WERI-Rb-1 (cell line): ENCODE measurements at regions not wholly inside any gene's neighbourhood (a gene's known extent, or its start where the extent isn't known, plus 50 kb on each side); places are given as distances from the start of the nearest gene placed in this dataset.

Experiments used
- DNase-seq: peaks from one replicate; pipeline ENCODE4 v3.0.0-alpha.2; 2020
- H3K27ac ChIP-seq: fragments of 250-450 bp; sonication (Bioruptor Pico); 2 replicates; pipeline ENCODE4 v1.5.1; 2020; ENCODE audit warnings: mild to moderate bottlenecking, moderate library complexity
- H3K27me3 ChIP-seq: fragments of 250-450 bp; sonication (Bioruptor Pico); 2 replicates; pipeline ENCODE4 v1.5.1; 2021; ENCODE audit warnings: mild to moderate bottlenecking, low read depth, moderate library complexity; ENCODE audit not compliant: insufficient read depth, severe bottlenecking
- H3K36me3 ChIP-seq: fragments of 250-450 bp; sonication (Bioruptor Pico); 2 replicates; pipeline ENCODE4 v1.5.1; 2020; ENCODE audit warnings: mild to moderate bottlenecking, moderate library complexity
- H3K4me3 ChIP-seq: 2 replicates; pipeline ENCODE4 v1.5.1; 2011; ENCODE audit warnings: low read depth, mild to moderate bottlenecking, control low read depth, low read length
- H3K9me3 ChIP-seq: fragments of 250-450 bp; sonication (Bioruptor Pico); 2 replicates; pipeline ENCODE4 v1.5.1; 2021; ENCODE audit warnings: mild to moderate bottlenecking, moderate library complexity; ENCODE audit not compliant: severe bottlenecking
- CTCF ChIP-seq: IDR thresholded peaks from 2 replicates; pipeline ENCODE4 v1.5.1; 2011; ENCODE audit warnings: low read depth, mild to moderate bottlenecking, control low read depth, inconsistent platforms, low read length

GRCh38 chr17:56697190-56697589 is 103.7 kb downstream of the NOG start:
- H3K36me3 ChIP-seq = no peaks in the 10 kb centered on the region
- H3K4me3 ChIP-seq = no peak overlapping the region
- peaks cover 65% of the 10 kb centered on the region for H3K27me3 ChIP-seq
- no peak for DNase-seq
- no peaks in the 10 kb centered on the region for H3K9me3 ChIP-seq
- TF ChIP-seq CTCF = no peak
- no peak overlapping the region for H3K27ac ChIP-seq

- H3K4me3 ChIP-seq = no peak overlapping the region
- no peak overlapping the region for H3K27ac ChIP-seq
Observed at GRCh38 chr17:56699186-56699894, 105.8 kb downstream of the NOG start.

GRCh38 chr17:56700919-56701420 is 107.5 kb downstream of the NOG start:
- DNase-seq = no peak
- TF ChIP-seq CTCF = no peak
- H3K9me3 ChIP-seq = no peaks in the 10 kb centered on the region
- H3K27me3 ChIP-seq = peaks cover 81% of the 10 kb centered on the region
- no peaks in the 10 kb centered on the region for H3K36me3 ChIP-seq
- H3K4me3 ChIP-seq = no peak overlapping the region
- H3K27ac ChIP-seq = no peak overlapping the region

More at GRCh38 chr17:56699186-56699894, 105.8 kb downstream of the NOG start:
- no peak for TF ChIP-seq CTCF
- Histone ChIP-seq H3K9me3 (no peaks in the 10 kb centered on the region), H3K27me3 (peaks cover 67% of the 10 kb centered on the region), H3K36me3 (no peaks in the 10 kb centered on the region)
- no peak for DNase-seq

- no peak for TF ChIP-seq CTCF
- H3K27ac ChIP-seq = no peak overlapping the region
- H3K36me3 ChIP-seq = no peaks in the 10 kb centered on the region
- H3K9me3 ChIP-seq = no peaks in the 10 kb centered on the region
- DNase-seq = no peak
- H3K4me3 ChIP-seq = no peak overlapping the region
- H3K27me3 ChIP-seq = peaks cover 73% of the 10 kb centered on the region
Observed at GRCh38 chr17:56707312-56708219, 114.1 kb downstream of the NOG start.

GRCh38 chr17:56708220-56708558 is 114.7 kb downstream of the NOG start:
- DNase-seq = no peak
- no peak overlapping the region for H3K27ac ChIP-seq
- H3K27me3 ChIP-seq = peaks cover 73% of the 10 kb centered on the region
- no peak for TF ChIP-seq CTCF
- H3K36me3 ChIP-seq = no peaks in the 10 kb centered on the region
- no peak overlapping the region for H3K4me3 ChIP-seq
- no peaks in the 10 kb centered on the region for H3K9me3 ChIP-seq
